Stimulated activated CD4-positive, alpha-beta T cell treated with anti-CD3 and anti-CD28 coated beads, Interleukin-1b, Interleukin-23, amount 100 ng/mL, for 24 hours (primary cell): ENCODE measurements at regions not wholly inside any gene's neighbourhood (a gene's known extent, or its start where the extent isn't known, plus 50 kb on each side); places are given as distances from the start of the nearest gene placed in this dataset.

Source experiments
- DNase-seq, 4 experiments: peaks; one replicate each; pipeline ENCODE4 v3.0.0-alpha.2; 2020; ENCODE audit warnings: low read depth in 4 of 4, low spot score in 1 of 4

DNA sequence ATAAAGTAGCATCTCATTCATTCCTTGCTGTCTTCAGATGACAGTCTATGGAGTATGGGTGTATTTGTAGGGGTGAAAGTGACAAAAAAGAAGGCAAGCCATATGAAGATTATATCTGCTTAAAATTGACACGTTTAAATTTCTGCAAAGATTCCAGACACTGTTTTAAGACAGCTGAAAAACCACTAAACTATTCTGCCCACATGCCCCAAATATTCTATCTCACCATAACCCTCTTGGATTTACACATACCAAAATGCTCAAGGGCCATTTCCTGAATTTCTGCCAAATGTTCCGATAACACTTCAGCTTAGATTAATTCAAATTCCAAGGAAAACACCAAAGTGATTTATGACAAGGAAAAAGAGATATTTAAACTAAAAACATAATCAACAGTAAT, 99.9 kb upstream of the IL6 start:
- no peak for DNase-seq

DNA sequence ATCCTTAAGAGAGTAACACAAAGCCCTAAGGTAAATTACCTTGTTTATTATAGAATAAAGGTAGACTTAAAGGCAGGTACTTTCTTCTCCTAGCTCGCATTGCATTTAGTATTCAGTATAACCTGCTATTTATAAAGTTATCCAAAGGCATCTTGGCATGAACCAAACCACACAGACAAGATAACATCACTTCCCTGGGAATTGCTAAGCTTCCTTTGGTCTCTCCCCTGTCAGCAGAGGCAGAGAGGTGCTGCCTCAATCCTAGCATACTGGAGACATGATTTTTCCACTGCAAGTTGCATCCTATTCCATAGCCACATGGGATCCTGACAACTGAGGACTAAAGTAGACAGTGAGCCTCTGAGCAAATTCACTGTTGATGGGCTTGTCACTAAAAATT, 101.7 kb upstream of the IL6 start:
- DNase-seq = no peak

DNA sequence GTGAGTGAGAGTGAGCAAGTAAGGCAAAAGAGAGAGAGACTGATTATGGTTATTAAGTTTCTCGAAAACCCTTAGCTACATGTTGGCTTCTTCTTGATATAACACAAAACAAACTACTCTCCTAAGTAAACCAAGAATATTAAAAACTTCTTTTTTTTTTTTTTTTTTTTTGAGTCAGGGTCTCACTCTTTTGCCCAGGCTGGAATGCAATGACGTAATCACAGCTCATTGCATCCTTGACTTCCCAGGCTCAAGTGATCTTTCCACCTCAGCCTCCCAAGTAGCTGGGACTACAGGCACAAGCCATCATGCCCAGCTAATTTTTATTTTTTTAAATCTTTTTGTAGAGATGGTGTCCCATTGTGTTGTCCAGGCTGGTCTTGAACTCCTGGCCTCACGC, 102.2 kb upstream of the IL6 start:
- DNase-seq = no peak

DNA sequence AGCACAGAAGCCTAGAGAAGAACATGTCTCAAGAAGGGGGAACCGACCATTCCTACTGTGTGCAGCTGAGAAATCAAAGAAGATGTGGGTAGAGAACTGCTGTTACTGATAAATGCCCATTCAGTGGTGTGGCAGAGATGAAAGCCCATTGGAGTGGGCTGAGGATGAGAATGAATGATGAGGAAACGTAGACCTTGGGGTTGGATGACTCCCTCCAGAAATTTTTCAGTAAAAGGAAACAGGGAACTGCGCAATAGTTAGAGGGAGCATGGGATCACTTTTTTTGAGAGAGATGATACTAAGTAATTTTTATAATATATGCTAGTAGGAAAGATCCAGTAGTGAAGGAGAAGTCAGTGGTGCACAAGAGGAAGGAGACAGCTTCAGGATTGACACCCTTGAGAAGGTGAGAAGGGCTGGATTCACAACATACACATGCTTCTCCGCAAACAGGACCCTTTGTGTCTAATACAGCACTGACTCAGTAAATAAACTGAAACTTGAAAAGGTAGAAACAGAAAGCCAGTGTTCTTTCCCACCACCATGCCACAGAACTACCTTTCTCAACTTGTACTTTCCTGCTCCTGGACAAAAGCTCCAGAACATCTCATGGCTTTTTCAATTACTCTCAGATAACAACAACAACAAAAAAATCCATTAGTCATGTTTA, 104.7 kb upstream of the IL6 start:
- DNase-seq = no peak

DNA sequence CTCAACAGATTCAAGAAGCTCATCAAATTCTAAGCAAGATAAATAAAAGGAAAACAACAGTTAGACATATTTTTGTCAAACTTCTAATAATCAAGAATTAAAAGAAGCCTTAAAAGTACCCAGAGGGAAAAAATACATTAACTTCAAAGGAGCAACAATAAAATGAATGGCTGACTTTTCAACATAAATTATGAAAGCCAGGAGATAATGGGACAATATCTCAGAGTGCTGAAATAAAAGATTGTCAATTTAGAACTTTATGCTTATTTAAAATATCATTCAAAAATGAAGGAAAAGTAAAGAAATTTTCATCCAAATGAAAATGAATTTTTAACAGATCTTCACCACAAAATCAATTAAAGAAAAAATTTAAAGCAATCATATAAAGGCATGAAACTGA, 108.5 kb upstream of the IL6 start:
- no peak for DNase-seq

DNA sequence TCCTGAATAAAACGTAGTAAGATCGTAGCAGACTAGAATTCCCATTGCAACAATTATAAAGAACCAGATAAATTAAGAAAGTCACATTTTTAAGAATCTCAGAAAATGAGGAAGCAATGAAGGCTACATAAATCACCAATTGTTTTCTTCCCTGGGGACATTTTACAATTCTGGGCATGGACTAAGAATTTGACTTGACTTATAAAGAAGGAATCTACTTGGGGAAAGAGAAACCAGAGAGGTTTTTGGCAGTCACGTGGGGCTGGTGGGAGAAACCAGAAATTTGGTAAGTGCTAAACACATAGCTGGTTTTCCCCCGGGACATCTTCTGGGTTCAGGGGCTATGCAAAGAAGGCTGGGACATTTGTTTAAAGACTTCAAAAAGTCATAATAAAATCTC, 109.8 kb upstream of the IL6 start:
- no peak for DNase-seq

DNA sequence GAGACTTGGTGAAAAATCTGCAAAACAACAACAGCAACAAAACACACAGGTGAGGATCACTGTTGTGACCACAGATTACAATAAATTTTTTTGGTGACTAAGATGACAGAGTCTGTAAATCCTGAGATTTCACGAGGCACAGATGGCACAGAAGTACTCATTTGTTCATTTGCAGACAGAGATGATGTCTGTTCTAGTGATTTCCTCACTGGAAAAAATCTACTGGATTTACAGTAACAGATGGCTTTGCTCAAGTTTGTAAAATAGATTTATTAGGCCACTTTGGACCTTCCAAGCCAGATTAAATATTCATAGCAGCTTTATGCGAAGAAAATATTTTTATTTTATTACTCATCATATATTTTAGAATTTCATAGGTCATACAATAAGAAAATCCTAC, 113.5 kb upstream of the IL6 start:
- DNase-seq = no peak

DNA sequence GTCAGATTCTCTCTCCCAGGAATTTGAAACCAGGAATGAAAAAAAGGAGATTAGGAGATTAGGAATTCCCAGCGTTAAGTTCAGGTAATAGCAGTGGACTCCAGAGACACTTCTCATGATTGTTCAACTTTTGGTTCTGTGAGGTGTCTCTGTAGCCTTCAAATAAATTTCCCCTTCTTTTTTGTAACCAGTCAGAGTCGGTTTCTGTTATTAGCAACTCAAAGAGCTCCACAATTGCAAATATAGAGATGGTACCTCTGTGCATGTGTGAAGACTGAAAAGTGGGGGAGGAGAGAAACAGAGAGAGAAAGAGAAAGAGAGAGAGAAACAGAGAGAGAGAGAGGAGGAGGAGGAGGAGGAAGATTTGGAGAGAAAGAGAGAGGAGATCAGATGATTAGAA, 112.8 kb upstream of the STEAP1B start:
- DNase-seq = no peak

DNA sequence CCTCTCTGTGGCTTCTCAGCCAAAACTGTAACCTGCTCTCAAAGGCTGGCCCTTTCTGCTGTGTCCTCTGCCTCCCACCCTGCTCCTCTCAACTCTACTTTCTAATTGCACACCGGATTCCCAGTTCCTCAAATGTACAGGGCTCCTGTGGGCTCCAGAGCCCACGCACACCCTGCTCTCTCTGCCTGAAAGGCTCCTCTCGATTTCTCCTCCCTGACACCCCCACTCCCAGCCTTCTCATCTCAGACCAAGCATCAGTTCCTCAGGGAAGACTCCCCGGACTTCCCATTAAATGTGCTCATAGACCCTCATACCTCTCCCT, 111.7 kb upstream of the STEAP1B start:
- DNase-seq = no peak

DNA sequence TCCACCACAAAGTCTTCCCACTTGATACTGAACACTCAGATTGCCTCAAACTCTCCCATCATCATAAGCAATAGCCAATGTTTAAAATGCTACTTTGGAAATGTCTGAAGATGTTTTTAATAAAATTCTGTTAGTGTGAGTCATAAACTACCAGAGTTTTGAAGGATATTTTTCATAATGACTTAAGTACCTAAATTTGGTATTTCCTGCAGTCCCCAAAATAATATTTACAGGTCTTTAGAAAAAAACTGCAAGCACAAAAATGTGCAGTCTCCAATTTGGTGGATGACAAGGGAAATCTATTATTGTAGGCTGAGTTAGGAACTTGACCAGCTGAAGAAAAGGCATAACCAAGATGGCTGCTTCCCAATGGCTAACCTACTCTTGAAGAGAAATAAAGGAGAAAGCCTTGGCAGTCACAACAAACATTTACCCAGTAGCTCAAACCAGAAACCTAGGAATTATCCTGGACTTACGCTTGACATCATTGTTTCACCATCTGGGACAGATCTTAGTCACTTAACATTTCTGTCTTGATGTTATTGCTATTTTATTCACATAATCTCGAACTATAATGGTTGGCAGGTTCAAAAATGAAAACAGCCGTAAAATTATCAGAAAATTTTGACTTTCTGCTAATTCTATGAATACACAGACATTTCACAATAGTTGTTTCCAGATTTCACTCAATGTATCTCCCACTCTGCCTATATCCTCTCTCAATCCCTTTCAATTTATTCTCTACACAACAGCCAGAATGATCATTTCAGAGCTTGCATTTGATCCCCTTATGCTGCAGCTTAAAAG, 111.2 kb upstream of the STEAP1B start:
- no peak for DNase-seq

DNA sequence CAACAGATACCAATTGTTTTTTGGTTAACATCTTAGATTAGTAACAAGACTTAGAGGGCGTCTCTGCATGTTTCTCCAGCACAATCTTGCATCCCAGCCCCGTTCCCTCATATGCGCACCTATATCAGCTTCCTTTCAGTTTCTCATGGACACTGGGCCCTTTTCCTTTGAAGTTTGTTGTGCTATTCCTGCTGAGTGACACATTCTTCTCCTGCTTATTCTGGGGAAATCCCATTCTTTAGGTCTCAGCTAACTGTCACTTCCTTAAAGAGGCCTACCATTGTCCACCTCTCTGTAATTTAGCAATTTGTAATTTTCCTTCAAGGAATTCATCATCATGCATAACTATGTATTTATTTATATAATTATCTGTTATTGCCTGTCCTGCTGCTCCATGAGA, 110.3 kb upstream of the STEAP1B start:
- no peak for DNase-seq

DNA sequence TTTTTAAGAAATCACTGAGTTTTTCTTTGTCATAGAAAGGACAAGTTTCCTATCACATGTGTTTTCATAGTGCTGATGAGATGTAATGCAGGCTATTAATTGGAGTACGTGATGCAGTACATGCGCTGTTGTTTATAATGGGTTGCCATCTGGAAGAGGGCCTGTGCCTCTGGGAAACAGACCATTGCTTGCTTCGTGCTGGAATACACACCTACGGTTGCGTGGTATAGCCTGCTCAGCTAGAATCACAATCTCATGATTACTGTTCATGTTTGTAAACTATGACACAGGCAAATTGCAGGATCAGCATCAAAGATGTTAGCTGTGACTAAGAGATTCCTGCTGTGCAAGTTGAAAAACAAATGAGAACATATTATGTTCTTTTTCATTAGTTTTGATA, 107.2 kb upstream of the STEAP1B start:
- no peak for DNase-seq

DNA sequence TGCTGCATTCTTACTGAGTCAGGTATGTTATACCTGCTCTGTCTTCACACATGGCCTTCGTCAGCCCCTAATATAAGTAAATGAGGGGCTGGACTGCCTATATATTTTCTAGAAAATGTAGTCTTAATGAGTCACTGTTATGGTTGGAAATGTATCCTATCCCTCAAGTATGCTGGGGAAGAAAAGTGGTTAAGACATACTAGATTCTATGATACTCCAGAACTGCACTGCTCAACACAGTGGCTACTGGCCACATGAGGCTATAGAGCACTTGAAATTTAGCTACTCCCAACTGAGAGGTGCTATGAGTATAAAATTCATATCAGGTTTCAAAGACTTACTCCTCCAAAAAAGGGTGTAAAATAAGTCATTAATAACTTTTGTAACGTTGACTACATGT, 104.3 kb upstream of the STEAP1B start:
- DNase-seq = no peak

DNA sequence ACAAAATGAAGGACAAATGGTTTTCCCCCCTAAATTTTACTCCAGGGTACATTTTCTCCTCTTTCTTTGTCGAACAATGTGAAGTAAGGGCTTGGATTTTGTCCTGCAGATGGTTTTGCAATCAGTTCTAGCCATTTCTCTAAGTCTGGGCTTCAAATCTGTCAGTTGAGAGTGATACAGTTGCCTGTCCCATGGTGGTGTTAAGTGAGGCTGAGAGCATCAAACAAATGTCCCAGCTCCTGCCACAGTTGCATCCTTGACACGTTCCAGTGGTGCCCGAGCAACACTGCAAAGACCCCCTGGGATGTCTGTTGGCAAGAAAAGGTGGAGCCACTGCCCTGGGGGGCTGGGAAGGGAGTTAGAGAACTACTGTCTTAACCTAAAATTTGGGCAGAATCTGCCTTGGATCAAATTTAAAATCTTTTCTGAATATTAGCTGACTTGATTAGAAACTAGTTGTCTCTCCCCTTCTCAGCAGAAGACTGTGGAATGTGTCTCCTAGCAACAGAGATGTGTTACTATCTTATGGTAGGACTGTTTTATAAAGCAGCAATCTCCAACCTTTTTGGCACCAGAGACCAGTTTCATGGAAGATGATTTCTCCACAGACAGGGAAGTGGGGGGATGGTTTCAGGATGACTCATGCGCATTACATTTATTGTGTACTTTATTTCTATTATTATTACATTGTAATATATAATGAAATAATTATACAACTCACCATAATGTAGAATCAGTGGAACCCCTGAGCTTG, 102.0 kb upstream of the STEAP1B start:
- no peak for DNase-seq

DNA sequence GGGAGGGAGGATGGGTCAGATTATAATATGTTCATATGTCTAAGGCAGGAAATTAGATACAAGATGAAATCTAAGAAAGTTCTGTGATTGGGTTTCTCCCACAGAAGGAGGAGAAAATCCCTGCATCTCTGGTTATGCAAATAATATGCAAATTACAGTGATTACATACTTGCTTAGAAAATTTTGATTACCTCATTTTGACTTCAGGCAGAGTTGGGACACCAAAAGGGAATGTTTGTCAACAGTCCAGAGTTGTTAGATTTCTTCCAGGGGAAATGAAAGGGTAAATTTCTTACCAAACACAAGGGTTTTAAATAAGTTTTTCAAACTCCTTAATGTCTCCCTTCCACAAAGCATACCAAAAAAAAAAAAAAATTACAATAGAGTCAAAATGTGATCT, 101.4 kb upstream of the STEAP1B start:
- no peak for DNase-seq

DNA sequence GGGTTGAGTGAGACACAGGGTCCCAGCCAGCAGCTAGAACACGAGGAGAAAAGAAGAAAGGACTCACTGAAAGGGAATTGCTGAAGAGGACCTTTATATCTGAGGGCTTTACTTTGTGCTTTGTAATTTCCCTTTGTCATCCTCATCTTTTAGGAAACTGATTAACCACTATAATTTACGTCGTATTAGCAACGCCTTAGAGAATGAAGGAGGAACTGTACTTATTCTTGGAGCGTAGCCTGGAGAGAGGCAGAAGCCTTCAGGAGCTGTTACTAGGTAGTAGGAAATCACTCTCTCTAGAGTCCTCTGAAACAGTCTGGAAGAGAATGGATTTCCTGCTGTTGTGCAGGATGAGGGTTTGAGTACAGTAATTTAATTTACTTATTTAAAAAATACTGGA, 101.0 kb upstream of the STEAP1B start:
- DNase-seq = no peak

DNA sequence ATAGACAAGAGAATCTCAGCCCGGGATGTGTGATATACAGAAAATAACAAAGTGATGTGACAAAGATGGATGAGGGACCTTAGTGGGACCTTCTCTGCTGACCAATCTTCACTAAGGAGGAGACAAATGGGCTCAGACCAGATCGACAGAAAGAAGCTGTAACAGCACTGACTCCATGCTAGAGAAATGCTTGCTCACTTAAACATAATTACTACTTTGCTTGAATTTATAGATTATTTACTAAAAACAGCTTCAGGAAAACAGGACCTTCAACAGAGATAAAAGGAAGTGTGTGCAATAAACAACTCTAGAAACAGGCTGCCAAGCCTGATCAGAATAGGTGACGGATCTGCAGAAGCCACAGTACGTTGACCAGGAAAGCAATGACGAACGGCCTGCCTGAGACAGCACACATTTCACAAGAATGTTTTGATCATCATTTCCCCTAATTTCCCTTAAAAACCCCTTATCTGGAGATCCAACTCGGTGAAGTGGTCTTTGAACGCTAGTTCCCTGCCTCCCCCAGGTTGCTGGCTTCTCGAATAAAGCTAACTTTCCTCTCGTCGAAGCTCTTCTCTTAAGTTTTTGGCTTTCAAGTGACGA, 98.4 kb upstream of the STEAP1B start:
- no peak for DNase-seq

DNA sequence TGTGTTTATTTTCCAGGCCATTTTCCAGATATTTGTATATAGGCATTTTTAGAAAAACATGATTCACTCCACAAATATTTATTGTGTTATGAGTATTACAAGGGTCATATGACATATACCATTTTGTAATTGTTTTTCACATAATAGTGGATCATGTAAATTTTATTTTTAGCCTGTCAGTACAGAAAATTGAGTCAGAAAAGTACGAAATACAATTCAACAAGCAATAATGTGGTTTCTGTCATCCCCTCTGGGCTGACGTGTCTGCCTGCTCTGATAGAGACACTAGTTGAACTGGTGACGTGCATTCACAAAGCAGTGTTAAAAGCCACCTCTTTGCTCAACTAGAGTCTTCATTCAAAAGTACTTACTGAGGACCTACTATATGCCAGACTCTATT, 97.9 kb upstream of the STEAP1B start:
- no peak for DNase-seq

DNA sequence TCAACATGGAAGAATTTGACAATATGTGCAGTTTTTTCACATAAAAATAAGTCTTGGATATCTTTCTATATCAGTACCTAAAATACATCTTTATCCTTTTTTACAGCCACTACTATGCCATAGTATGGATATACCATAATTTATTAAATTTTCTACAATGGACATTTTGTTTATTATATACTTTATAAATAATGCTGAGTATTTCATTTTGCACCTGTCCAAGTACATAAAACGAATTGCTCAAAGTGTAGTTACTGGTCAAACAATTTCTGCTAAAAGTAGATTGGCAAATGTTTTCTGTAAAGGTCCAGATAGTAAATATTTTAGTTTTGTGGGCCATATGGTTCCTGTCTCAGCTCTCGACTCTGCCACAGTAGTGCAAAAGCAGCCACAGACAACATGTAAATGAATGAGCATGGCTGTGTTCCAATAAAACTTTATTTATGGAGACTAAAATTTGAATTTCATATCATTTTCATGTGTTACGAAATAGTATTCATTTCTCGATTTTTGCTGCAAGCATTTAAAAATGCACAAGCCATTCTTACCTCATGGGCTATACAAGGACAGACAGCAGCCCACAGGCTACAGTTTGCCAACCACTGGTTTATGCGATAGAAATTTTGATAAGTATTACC, 96.9 kb upstream of the STEAP1B start:
- no peak for DNase-seq

DNA sequence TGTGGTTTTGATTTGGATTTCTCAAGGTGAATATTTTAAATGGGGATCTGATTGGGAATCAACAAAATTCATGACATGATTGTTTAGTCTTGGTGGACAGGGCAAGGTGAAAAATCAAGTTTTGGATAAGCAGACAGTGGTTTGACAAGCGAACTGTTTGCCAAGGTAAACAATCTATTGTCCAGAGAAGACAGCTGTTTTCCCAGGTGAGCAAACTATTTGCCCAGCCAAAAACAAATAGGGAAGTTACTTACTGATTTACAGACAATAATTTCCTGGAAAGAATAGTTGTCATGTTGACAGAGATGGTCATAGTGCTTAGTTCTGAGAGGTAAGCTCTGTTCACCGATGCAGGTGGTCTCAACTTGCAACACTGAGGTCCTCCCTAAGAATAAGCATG, 94.0 kb upstream of the STEAP1B start:
- no peak for DNase-seq

DNA sequence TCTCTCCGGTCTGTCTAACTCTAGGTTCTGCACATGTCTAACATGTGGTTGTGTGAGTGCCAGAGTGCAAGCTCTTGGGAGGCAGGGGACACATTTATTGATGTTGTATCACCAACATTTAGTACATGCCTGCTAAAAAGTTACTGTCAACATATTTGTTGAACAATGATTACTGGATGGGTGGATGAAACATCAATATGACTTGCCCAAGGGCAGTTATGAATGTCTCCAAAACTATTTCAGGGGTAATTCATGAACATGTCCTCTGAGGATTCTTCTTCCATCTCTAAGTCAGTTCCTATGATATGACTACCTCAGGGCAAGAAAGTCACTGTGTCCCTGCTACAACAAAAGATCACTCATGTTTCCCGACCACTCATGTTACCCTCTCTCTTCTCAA, 91.3 kb upstream of the STEAP1B start:
- no peak for DNase-seq
